ENCODE measurements at regions not wholly inside any gene's neighbourhood (a gene's known extent, or its start where the extent isn't known, plus 50 kb on each side); places are given as distances from the start of the nearest gene placed in this dataset.
"Not testable (repeated sequence)": the region's sequence is repeated elsewhere in the genome, so short reads cannot be mapped to it uniquely, and the experiment has no call there.

DNA sequence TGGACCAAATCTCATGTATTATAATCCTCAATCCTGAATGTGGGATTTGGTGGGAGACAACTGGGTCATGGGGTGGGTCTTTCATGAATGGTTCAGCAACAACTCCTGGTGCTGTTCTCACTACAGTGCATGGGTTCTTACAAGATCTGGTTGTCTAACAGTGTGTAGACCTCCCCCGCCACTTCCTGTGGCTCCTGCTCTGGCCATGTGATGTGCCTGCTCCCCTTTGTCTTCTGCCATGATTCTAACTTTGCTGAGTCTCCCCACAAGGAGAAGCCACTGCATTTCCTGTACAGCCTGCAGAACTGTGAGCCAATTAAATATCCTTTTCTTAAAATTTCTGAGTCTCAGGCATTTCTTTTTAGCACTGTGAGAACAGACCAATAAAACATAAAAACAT is 557.5 kb downstream of the GOLGA6L6 start:
- no peak for DNase-seq

GRCh38 chr15:19974998-19975397 is 566.6 kb downstream of the GOLGA6L6 start:
- DNase-seq, result no peak

DNA sequence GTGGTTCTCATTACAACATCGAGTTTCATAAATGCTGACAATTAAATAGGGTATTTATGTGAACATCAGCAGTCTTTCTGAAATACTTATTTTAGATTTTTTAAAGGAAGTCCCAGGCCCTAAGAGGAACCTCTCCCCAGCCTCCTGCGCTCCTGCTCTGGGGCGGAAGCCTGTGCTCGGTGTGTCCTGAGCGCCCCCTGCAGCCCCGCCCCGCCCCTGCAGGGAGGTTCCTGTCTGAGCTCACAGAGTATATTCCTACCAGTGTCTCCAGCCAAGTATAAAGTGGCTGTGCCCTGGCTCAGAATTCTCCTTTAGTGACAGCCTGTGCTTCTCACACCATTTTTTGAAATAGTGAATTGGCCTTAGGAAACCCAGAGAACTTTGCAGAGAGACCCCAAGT is 567.9 kb downstream of the GOLGA6L6 start:
- DNase-seq, result peak in 2 of 3 donors; percentile 2 to 9

DNA sequence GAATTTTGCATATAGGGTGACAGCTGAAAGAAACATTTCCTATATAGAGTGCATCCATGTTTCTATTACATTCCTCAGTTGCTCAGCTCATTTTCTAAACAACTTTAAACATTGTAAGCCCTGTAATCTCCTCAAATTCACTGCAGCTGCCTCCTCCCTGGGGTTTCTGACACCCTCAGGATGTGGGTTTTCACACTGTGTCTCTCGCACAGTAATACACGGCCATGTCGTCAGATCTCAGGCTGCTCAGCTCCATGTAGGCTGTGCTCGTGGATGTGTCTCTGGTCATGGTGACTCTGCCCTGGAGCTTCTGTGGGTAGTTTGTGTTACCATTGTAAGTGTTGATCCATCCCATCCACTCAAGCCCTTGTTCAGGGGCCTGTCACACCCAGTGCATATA is 569.0 kb downstream of the GOLGA6L6 start:
- not testable (repeated sequence) for DNase-seq

GRCh38 chr15:19965574-19965973 is 576.0 kb downstream of the GOLGA6L6 start:
- DNase-seq, result not testable (repeated sequence)

DNA sequence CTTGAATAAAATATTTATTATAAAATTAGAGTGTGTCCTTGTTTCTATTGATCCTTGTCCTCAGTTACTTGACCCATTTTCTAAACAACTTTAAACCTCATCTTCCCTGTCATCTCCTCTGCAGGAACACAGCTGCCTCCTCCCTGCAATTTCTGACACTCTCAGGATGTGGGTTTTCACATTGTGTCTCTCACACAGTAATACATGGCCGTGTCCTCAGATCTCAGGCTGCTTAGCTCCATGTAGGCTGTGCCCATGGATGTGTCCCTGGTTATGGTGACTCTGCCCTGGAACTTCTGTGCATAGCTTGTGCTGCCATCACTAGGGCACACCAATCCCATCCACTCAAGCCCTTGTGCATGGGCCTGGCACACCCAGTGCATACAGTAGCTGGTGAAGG is 577.1 kb downstream of the GOLGA6L6 start:
- not testable (repeated sequence) for DNase-seq

- no peak for DNase-seq
Measured at GRCh38 chr15:19956124-19956796, 585.3 kb downstream of the GOLGA6L6 start.

GRCh38 chr15:19944261-19944888 is 597.2 kb downstream of the GOLGA6L6 start:
- DNase-seq, result no peak

GRCh38 chr15:19943515-19943914 is 598.1 kb downstream of the GOLGA6L6 start:
- no peak for DNase-seq

- DNase-seq, result not testable (repeated sequence)
Measured at GRCh38 chr15:19903281-19903680, 638.3 kb downstream of the GOLGA6L6 start.

GRCh38 chr15:19902388-19902787 is 639.2 kb downstream of the GOLGA6L6 start:
- DNase-seq, result not testable (repeated sequence)

DNA sequence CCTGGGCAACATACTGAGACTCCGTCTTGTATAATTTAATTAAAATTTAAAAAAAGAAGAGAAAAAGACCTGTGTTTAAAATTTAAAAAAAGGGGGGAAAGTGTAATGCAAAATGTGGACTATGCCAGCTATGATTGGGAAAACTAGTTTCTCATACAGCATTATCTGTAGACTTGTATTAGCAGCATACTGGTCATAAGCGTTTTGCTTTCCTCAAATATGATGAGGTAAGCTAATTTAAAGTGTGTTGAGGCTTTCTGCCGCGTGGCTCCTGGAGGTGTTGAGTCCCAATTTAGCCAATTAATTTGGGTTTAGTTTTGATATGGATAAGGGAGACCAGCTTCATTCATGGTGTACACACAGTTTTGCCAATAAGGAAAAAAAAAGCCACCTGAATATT is 640.2 kb downstream of the GOLGA6L6 start:
- DNase-seq, result not testable (repeated sequence)

DNA sequence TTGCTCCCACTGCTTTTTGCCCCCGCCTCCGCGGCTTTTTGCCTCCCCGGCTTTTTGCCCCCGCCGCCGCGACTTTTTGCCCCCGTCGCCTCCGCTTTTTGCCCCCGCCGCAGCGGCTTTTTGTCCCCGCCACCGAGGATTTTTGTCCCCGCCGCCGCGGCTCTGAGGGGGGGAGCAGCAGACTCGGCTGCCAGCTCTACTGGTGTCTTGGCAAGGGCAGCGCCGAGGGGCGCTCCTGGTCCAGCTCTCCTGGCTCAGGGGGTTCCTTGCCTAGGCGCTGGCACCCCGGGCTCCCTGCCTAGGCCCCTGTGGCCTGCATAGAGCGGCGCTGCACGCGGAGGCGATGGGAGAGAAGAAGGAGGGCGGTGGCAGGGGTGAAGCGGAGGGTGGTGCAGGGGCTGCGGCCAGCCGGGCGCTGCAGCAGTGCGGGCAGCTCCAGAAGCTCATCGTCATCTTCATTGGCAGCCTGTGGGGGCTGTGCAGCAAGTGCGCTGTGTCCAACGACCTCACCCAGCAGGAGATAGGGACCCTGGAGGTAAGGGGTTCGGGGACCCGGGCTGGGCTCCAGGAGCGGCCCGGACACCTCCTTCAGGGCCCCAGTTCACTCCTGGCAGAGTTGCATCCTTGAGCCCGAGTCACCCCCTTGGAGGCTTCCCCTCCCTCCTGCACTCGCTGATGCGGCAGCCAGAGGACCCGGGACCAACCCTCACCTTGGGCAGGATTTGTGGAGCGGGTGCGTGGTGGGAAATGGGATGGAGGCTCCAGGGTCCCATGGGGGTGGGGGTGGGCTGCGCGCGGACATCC is 642.4 kb downstream of the GOLGA6L6 start:
- no peak for DNase-seq

DNA sequence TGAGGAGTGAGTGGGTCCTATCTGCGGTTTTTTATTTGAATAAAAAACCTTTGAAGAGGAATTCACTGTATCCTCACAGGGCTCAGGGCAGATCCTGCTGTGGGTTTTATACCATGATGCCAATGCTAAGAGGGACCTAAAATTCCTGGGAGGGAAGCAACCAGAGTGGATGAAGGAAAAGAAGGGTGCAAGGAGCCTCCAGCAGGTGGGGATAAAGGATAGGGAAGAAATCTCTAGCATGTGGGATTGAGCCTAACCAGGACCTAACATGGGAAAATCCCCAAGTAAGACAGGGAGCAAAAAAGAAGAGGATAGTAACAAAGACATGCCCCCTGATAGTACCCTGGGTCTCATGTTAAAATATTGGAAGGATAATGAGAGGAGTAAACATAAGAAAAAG is 652.8 kb downstream of the GOLGA6L6 start:
- not testable (repeated sequence) for DNase-seq

GRCh38 chr15:19844061-19844460 is 697.5 kb downstream of the GOLGA6L6 start:
- not testable (repeated sequence) for DNase-seq
